GM19324 (cell line): ENCODE measurements at regions not wholly inside any gene's neighbourhood (a gene's known extent, or its start where the extent isn't known, plus 50 kb on each side); places are given as distances from the start of the nearest gene placed in this dataset.

ENCODE experiments used
- ATAC-seq: cut with Tn5 transposase; IDR thresholded peaks from one replicate; pipeline ENCODE4 v1.9.1; 2021; ENCODE audit warnings: mild to moderate bottlenecking, moderate library complexity; ENCODE audit not compliant: unreplicated experiment, low FRiP score

DNA sequence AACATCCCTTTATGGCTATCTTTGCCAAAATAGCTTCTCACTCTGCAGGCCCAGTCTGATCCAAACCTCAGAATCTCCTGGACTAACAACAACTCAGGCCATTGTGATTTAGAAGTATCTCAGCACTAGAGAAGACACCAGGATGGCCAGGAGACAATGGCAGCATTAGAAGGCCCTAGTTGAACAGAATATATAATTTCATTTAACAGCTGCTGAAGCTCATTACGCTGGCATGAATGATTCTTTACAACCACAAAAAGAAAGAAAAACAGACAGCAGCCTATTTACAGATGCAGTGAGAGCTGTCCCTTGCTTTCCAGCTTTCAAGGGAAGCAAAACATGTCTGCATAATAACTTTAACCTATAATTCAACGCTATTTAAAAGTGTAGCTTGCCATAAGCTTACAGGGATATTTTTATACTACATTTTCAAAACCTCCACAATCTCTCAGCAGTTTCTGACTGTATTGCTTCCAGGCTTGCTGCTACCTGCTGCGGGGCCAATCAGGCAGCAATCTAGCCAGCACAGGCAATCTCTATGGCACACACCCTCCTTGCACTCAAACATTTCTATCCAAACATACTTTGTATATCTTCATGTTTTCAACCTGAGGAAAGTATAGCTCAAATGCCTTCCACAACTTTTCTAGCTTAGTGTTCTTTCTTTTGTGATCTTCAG, 107.3 kb downstream of the OGFRL1 start:
- no peak for ATAC-seq

DNA sequence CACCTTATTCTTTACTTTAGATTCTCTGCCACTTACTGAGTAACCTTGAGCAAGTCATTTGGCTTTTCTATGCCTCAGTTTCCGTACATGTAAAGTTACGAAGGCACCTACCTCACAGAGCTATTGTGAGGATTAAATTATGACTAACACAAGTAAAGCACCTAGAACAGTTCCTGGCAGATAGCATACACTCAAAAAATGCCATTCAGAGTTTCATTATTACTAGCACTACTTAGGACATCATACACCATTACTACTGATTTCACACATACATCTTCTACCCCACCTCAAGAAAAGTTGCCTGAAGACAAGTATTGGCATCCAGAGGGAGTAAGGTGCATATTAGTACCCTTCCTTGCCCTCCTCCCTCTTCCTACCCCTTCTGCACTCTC, 107.8 kb downstream of the OGFRL1 start:
- no peak for ATAC-seq

DNA sequence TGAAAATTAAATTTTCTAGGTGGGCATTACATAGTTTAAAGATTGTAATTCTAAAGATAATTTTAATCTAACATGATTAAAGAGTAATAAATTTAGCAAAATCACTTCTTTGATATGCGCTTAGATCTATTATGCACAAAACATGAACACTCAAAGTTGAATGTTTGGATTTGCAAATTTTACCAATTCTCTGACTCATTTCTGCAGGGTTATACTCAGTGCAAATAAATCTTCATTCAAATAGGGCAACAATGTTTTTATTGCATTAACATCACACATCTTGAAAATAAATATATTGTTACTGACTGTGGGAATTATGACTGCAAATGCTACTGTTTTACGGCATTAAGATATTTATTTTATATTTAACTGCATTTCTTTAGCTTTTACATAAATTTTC, 110.7 kb downstream of the OGFRL1 start:
- ATAC-seq: no peak

DNA sequence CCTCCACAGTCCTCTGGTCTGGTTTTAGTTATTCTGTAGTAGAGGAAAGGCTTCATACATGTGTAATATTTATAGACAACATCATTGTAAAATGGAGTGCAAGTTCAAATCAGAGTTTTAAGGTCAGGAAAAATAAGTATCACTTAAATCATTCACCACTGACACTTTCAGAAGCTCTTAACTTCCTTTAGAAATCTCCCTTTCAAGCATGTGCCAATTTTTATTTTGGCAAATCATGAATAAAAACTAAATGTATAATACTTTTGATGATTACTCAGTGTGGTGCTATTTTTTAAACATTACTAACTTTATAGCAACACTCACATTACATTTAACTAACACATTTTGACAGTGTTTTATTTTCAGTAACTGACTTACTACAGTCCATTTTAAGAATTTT, 112.2 kb downstream of the OGFRL1 start:
- ATAC-seq: no peak

DNA sequence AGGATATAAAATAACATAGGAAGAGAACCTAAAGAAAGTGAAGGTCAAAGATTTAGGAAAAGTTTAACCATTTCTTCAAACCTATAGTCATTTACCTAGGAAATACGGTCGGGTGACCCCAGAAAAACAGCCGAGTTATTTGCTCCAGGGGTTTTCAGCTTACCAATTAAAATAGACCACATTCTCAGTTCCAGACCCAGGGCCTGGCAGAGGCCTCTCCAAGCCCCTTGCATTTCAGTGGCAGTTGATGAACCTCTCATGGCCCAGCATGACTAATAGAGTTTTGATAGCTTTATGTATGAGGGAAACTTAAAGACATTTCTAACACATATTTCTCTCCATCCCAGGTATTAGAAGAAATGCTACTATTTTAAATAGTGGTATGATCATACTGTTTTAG, 113.5 kb downstream of the OGFRL1 start:
- no peak for ATAC-seq

DNA sequence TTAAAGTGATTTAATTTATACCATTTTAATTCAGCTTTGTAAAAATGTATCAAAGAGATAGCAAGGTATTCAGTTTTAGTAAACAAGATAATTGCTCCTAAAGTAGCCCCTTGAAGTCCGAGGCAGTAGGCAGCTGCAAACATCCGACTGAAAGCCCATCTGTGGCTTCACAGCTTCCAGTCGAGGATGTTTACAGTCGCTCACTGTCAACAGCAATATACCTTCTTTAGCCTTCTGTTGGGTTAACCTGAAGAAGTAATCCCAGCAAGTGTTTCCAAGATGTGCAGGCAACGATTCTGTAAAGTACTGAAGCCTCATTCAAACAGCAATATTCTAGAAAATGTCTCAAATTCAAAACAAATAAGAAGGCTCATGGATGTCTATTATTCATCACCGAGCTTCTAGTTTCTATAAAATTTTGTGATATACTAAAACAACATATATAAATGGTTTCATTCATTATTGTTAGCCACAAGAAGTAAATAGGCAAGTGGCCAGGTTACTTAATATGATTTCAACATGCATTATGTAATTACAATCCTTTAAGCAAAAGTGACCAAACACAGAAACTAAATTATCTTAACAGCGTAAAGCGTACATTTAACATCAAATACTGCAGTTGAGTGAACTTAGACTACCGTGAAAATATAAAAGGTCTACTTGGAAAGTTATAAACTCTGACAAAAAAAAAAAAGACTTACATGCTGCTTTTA, 115.0 kb downstream of the OGFRL1 start:
- ATAC-seq: no peak

DNA sequence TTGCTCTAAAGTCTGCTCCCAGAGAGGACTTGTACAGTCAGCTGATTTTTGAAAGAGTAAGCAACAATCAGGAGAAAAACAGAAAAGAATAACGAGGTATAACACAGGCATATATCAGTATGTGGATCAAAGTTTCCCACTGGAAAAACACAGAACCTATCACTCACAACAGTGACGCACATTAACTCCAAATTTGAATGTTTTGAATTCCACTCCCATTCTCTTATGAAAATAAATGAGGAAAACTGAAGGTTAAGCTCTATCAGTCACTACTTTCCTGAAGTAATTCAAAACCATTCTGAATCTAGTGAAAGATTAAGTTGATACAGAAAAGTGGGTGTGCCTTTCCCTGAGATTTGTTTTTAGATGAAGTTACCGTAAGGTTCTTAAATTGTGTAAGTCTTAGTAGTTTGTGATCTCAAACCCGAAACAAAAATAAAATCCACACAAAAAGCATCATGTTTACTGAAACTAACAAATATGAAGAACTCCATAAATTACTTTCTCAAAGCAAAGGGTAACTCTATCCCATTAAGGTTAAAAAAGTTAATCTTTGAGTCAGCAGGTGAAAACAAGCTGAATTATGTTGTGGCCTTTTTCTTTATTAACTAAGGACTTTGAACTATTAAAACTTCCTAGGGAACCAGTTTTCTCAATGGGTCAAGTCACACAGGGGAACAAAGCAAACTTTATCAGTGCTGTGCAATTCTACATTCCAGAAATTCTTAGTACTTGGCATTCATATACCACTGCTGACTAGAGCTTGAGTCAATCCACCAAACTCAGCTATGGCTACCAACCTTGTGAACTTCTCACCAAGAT, 115.7 kb downstream of the OGFRL1 start:
- no peak for ATAC-seq

DNA sequence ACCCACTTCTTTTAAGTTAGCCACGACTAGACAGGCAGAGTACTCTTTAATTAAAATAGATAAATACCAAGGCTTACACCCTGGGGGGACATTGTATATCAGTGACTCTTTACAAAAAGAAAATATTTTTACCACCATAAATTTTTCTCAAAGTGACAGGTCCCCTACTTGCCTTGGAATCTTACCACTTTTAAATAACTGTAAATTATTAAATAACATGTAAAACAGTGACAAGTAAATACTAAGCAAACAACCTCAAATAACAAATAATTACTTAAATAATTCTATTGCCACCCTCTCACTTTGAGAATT, 116.3 kb downstream of the OGFRL1 start:
- no peak for ATAC-seq

DNA sequence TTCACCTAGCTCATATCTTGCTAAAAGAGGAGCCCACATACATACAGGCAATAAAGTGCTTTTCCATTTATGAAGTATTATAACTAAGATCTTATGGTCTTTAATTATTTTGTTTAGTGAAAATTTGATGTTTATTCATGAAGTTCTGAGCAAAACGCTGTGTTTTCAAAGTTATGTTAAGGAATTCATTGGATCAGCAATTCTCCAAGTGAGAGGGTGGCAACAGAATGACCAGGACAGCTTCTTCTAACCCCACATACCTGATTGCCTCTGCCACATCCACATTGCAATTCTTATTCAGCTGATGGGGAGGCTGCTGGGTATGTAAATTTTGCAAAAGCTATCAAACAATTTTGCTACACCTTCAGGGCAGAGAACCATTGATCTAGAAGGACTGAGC, 116.8 kb downstream of the OGFRL1 start:
- ATAC-seq: no peak

DNA sequence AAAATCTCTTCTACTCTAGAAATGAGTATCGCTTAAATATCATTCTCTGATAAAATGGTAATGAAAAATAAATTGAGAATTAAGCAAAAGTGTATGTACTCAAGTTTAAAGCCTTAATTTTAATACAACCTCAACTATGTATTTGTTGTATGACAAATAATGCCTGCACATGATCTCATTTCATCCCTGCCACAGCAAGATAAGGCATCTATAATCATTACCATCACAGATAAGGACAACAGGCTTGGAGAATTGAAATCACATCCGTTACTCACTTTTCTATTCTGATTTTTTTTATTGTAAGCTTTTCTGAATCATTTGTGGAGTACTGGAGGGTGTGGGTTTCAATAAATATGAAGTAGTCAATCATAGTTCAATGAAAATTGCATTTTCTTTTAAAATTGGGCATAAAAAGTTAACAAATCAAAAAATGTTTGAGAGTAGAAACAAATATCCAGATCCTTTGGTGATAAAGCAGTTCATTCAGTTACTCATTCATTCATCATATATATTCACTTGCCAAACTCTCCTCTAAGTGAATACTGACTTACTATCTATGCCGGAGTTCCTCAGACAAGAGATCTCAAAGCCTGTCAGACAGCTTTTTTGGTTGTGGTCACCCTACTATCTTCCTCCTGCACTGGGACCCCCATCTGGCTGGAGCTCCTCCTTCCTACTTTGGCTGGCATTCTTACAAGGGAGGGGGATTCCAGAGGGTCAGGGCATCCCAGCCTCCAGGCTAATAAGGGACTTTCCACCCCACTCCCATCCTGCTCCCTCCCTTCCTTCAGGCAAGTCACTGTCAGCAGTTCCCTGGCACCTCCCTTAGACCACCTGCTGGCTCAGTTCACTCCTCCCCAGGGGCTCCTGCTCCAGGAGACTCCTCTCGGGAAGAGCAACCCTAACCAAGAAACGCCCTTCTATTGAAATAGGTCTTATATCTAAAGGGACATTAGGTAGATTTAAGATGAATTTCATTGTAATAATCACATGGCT, 118.6 kb downstream of the OGFRL1 start:
- no peak for ATAC-seq

DNA sequence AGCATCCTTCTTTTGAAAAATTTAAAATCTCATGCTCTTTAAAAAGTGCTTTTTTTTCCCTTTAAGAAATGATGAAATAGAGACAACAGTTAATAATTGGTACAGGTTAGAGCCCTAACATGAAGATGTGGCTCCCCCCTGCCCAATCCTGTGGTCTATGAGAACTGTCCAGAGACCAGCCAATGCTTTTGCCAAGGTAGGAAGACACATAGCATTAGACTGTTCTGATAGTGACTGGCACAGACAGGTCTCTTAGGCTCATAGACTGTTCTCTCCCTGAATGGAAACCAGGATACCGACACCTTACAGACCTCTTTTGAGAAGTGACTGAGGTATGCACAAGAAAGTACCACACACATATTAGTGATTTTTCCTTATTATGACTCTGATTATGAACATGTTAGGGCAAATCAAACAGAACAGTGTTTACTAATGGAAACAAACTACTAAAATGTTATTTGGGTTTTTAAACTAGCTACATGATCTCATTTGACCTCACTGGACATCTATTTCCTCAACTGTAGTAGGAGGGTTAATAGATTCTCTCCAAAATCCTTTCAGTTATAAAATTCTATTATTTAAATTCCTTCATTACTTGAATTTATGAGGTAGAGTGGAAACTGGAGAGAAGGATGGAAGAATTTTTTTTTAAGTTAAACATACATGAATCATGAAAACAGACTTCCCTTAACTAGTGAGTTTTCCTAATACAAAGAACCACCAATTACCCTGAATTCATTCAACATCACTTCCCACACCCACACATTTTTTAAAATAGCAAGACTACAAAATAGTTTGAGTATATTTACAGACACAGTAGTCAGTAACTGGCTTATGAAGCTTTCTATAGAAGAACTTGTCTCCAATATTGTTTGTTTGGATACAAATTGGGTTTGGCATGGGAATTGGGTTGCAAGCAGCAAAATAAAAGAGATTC, 120.4 kb downstream of the OGFRL1 start:
- no peak for ATAC-seq

DNA sequence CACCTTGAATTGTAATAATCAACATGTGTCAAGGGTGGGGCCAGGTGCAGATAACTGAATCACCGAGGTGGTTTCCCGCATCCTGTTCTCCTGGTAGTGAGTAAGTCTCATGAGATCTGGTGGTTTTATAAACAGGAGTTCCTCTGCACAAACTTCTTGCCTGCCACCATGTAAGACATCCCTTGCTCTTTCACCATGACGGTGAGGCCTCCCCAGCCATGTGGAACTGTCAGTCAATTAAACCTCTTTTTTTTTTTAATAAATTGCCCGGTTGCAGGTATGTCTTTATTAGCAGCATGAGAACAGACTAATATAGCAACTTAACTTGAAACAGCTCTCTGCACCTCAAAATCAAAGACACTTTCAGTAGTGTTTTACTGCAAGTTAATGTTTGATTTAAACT, 121.6 kb downstream of the OGFRL1 start:
- no peak for ATAC-seq

DNA sequence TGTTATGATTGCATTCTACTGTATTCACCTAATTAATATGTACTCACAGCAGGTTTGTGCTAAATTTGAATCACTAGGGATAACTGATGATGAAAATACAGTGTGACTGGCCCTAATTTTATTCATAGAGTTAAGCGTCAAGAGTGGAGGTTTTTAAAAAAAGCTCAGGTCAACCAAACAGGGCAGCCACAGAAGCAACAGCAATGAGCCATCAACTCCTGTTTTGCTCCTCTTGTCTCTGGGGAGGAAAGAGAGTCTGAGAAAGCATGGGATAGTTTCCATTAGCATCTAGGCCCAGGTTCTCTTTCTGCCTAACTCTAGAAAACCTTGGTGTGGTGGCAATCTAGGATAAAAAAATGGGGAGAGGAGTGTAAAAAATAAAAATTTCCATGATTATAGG, 122.1 kb downstream of the OGFRL1 start:
- ATAC-seq: no peak

DNA sequence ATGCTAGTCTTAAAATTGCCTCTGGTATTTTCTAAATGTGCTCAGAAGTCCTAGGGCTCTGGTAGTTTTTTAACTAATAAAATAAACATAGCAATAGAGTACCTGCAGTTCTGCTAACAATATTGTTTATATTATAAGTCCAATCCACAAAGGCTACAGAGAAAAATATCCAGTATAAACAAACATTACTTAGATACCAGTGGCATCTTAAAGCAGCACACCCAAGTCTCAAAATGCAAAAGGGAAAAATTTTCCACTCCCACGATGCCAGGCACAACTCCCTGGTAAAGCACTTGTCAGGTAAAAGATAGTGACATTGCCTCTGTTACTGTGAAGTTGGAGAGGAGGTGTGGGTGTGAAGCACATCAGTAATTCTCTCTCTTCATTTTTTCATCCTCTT, 123.3 kb downstream of the OGFRL1 start:
- ATAC-seq: no peak

DNA sequence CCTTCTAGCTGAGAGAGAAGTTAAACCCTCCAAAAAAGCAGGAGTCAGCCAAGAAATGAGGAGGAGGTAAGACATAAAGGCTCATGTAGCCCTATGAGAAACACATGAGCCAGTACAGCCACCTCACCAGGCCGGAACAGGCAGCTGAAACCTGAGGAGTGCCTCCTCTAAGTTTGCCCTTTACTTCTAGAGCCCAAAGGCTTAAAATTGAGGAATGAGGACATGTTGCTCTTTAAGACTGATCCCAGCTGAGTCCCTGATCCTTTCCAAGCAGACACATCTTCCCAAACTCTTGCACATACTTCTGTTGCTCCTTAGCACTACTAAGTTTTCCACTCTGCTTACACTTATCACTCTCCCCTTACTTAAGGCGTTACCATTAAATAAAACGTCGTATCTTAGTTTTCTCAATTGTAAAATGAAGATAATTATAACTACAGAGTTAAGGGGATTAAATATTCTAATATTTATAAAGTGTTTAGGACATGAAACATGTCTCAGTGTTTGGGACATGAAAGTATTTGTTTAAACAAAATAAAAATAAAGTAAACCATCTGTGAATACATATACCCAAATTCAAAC, 124.0 kb downstream of the OGFRL1 start:
- ATAC-seq: no peak

DNA sequence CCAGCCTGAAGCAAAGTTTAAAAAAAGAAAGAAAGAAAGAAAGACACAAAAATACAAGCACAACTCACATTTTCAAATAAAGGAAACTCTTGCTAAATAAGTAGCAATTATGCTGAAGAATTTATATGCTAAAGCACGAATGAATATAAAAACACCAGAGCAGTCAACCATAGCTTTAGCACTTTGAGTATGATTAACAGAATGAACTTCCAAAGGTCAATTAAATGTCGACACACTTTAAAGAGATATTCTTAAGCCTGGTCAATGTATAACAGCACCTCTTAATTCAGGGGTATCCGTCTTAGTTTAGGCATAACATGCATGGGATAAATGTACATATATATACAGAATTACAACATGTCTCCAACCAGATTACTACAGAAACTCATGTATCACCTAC, 125.9 kb downstream of the OGFRL1 start:
- no peak for ATAC-seq

DNA sequence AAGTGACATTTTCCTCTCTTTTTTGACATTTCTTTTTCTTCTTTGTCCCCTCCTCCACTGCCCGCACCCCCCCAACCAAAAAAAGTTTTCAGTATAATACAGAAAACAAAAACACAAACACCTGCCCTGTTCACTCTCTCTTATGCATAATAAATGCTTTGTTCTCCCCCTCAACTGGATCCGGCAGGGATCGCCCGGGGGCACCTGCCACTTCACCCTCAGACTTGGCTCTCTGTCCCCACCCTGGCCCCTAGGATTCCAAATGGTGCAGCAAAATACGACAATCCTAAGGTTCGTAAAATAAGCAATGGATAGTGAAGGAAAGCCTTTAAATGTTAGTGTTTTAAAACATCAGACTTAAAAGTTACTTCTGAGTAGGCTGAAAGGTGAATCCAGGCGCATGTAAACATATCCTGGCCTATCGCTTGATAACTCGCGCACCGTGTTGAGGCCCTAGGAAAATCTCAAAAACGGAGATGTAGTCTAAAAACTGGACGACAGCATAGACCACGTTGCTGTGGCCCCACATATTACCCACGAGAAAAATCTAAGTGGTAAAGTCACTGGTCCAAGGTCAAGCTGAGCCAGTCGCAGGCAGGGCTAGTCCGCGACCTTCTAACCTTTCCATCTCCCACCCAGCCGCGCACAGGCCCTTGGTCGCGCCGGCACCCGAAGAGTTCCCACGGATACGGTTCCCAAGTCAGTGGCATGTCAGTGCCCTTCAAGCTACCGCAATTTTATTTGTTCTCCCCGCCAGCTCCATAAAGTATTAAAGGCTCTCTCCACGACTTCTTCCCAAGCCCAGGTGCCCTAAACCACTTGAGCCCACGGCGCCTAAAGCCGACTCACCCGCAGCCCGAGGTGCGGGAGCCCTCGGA, 130.8 kb downstream of the OGFRL1 start:
- ATAC-seq: no peak

DNA sequence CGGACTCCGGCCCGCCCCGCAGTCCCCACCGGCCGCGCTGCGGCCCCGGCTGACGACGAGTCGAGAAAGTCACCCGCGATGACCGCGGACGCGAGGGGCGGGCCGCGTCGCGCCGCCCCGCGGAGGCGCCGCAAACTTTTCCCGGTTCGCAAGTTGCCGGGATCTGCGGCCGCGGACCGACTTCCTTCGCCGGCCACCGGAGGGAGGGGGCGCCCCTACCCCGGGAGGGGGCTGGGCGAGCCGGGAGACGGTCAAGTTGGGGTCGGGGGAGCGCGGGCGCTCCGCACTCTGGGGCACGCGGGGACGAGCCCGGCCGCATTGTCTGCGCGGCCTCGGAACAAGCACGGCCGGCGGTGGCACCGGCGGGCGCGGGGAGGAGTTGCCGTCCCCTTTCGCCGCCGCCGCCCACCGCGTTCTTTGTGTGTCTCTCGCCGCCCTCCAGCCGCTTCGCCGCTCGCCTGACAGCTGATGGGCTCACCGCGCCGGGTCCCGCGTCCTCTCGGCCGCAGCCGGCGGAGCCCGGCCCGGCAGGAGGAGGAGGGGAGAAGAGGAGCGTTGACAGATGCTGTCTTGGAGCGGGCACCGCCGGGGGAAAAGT, 131.6 kb downstream of the OGFRL1 start:
- peak; percentile 37 for ATAC-seq
